Stomach (tissue), 4 donors: ENCODE measurements at regions not wholly inside any gene's neighbourhood (a gene's known extent, or its start where the extent isn't known, plus 50 kb on each side); places are given as distances from the start of the nearest gene placed in this dataset.

ENCODE experiments used
- POLR2A ChIP-seq, 4 donors: fragments of 450-650 bp; IDR thresholded peaks; one replicate each; pipeline ENCODE4 v1.6.1; 2016; ENCODE audit warnings: antibody characterized with exemption in 4 of 4, control low read depth in 2 of 4, mild to moderate bottlenecking in 1 of 4, moderate library complexity in 1 of 4
- TF ChIP-seq, protein P1 (sequence below), 7 experiments: fragments of 450-650 bp in 4 of 7; fragments of 200-600 bp in 3 of 7; sonication (generic) in 3 of 7; IDR thresholded peaks; one replicate each; pipeline ENCODE4 v1.5.1; 2016 to 2019; ENCODE audit warnings: antibody characterized with exemption in 7 of 7, control low read depth in 2 of 7, mild to moderate bottlenecking in 1 of 7

DNA sequence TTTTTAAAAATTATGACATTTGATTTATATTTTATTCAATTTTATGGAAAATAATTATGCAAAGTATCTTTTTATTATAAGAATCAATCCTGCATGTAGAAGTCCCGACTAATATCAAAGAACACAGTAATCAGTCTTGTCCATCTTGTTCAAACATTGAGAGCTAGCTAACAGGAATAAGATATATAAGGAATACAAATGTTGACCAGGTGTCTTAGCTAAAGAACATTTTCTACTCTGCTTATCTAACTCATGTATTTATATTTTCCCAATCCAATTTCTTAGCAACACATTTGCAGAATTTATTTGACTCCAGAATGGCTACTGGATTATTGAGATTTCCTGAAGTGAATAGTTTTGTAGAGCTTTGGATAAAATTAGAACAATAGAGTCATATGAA is 61.5 kb upstream of the NR3C2 start:
- TF ChIP-seq, protein P1, sequence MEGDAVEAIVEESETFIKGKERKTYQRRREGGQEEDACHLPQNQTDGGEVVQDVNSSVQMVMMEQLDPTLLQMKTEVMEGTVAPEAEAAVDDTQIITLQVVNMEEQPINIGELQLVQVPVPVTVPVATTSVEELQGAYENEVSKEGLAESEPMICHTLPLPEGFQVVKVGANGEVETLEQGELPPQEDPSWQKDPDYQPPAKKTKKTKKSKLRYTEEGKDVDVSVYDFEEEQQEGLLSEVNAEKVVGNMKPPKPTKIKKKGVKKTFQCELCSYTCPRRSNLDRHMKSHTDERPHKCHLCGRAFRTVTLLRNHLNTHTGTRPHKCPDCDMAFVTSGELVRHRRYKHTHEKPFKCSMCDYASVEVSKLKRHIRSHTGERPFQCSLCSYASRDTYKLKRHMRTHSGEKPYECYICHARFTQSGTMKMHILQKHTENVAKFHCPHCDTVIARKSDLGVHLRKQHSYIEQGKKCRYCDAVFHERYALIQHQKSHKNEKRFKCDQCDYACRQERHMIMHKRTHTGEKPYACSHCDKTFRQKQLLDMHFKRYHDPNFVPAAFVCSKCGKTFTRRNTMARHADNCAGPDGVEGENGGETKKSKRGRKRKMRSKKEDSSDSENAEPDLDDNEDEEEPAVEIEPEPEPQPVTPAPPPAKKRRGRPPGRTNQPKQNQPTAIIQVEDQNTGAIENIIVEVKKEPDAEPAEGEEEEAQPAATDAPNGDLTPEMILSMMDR (IDR thresholded peaks at IDR 0.05), result no peak
- TF ChIP-seq POLR2A (IDR thresholded peaks at IDR 0.05), result no peak
